ENCODE measurements at regions not wholly inside any gene's neighbourhood (a gene's known extent, or its start where the extent isn't known, plus 50 kb on each side); places are given as distances from the start of the nearest gene placed in this dataset.
A peak's percentile ranks its signal among the peaks of the same experiment; 100 is the strongest.
"Not testable (repeated sequence)": the region's sequence is repeated elsewhere in the genome, so short reads cannot be mapped to it uniquely, and the experiment has no call there.

GRCh38 chr3:65037861-65038260 is 350.1 kb upstream of the ADAMTS9 start:
- DNase-seq (ENCODE audit: low spot score) = no peak

- no peak for DNase-seq (ENCODE audit: low spot score)
These were observed 347.4 kb upstream of the ADAMTS9 start for GRCh38 chr3:65035246-65035645.

- no peak for DNase-seq (ENCODE audit: low spot score)
These were observed 345.8 kb upstream of the ADAMTS9 start for GRCh38 chr3:65033576-65033975.

GRCh38 chr3:65030847-65031463 is 343.2 kb upstream of the ADAMTS9 start:
- DNase-seq (ENCODE audit: low spot score) = peak; percentile 69

- DNase-seq (ENCODE audit: low spot score) = no peak
These were observed 342.3 kb upstream of the ADAMTS9 start for GRCh38 chr3:65030014-65030627.

GRCh38 chr3:65029130-65029529 is 341.3 kb upstream of the ADAMTS9 start:
- DNase-seq (ENCODE audit: low spot score) = no peak

GRCh38 chr3:65028024-65028423 is 340.2 kb upstream of the ADAMTS9 start:
- DNase-seq (ENCODE audit: low spot score) = no peak

- DNase-seq (ENCODE audit: low spot score) = no peak
These were observed 339.5 kb upstream of the ADAMTS9 start for GRCh38 chr3:65027335-65027734.

- no peak for DNase-seq (ENCODE audit: low spot score)
These were observed 338.4 kb upstream of the ADAMTS9 start for GRCh38 chr3:65026151-65026550.

- DNase-seq (ENCODE audit: low spot score) = no peak
These were observed 336.3 kb upstream of the ADAMTS9 start for GRCh38 chr3:65024148-65024547.

- no peak for DNase-seq (ENCODE audit: low spot score)
These were observed 332.7 kb upstream of the ADAMTS9 start for GRCh38 chr3:65020281-65021160.

GRCh38 chr3:65019443-65020055 is 331.7 kb upstream of the ADAMTS9 start:
- no peak for DNase-seq (ENCODE audit: low spot score)

- no peak for DNase-seq (ENCODE audit: low spot score)
These were observed 331.0 kb upstream of the ADAMTS9 start for GRCh38 chr3:65018801-65019200.

- no peak for DNase-seq (ENCODE audit: low spot score)
These were observed 329.6 kb upstream of the ADAMTS9 start for GRCh38 chr3:65017359-65017758.

GRCh38 chr3:65015711-65016110 is 327.9 kb upstream of the ADAMTS9 start:
- DNase-seq (ENCODE audit: low spot score) = no peak

- DNase-seq (ENCODE audit: low spot score) = no peak
These were observed 325.3 kb upstream of the ADAMTS9 start for GRCh38 chr3:65013053-65013452.

GRCh38 chr3:65006300-65006739 is 318.5 kb upstream of the ADAMTS9 start:
- DNase-seq (ENCODE audit: low spot score) = no peak

- DNase-seq (ENCODE audit: low spot score) = no peak
These were observed 317.7 kb upstream of the ADAMTS9 start for GRCh38 chr3:65005486-65005885.

GRCh38 chr3:65004795-65005295 is 317.0 kb upstream of the ADAMTS9 start:
- DNase-seq (ENCODE audit: low spot score) = no peak

- DNase-seq (ENCODE audit: low spot score) = no peak
These were observed 316.5 kb upstream of the ADAMTS9 start for GRCh38 chr3:65004306-65004705.

- not testable (repeated sequence) for DNase-seq (ENCODE audit: low spot score)
These were observed 313.3 kb upstream of the ADAMTS9 start for GRCh38 chr3:65001119-65001518.

GRCh38 chr3:64998317-64998716 is 310.5 kb upstream of the ADAMTS9 start:
- DNase-seq (ENCODE audit: low spot score) = no peak

Measured in COLO829 (cell line).